ENCODE measurements at regions not wholly inside any gene's neighbourhood (a gene's known extent, or its start where the extent isn't known, plus 50 kb on each side); places are given as distances from the start of the nearest gene placed in this dataset.

DNA sequence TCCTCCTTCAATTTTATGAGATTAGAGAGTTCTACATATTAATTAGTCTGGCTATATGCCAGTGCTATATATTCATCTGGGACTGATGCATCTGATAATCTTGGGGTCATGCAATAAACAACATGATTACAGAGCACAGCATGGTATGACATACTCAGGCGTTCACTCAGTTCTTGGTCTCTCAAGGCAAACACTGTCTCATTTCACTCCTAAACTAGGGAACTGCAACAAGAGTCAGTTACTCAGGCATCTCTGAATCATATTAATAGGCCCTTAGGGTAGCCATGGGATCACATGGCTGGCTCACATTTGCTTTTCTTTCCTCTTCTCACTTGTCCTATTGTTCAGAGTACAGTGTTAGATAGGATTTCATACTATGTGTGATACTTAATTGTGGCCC is 91.8 kb upstream of the TMEM260 start:
- in situ Hi-C loops (cut with HindIII; ENCODE audit: low pct_unique_long_range_greater_than_20kb, low sequenced_read_pairs) = no loop called here
- peak; percentile 93 for DNase-seq (ENCODE audit: low read depth, low spot score)

DNA sequence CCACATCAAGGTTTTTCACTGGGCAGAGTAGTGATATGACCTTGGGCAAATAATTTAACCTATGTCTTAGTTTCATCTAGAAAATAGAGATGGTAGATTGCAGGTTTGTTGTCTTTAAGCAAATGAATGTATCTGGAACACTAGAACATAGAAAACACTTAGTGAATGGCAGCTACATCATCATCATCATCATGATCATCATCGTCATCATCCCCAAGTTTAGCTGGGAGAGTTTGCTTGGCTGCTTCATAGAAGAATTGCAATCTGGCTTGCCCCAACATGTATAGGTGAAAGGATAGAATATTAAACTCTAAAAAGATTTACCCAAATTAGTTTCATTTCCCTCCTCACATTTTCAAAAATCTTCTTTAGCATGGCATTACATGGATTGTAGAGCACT is 91.3 kb upstream of the TMEM260 start:
- in situ Hi-C loops (cut with HindIII; ENCODE audit: low pct_unique_long_range_greater_than_20kb, low sequenced_read_pairs) = no loop called here
- DNase-seq (ENCODE audit: low read depth, low spot score) = no peak

DNA sequence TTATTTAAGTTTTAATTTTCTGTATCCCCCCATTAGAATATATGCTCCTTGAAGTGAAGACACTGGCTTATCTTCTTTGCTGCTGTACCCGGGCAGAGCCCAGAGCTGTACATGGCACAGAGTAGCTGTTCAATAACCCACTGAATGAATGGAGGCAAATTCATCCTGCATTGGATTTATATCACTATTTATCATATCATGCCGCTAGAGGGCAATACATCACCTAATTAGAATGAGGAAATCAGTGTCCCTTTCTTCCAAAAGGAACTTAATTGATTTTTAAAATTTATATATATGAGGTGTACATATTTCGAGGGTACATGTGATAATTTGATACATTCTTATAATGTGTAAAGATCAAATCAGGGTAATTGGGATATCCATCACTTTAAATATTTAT is 89.2 kb upstream of the TMEM260 start:
- in situ Hi-C loops (cut with HindIII; ENCODE audit: low pct_unique_long_range_greater_than_20kb, low sequenced_read_pairs) = no loop called here
- DNase-seq (ENCODE audit: low read depth, low spot score) = peak; percentile 64

DNA sequence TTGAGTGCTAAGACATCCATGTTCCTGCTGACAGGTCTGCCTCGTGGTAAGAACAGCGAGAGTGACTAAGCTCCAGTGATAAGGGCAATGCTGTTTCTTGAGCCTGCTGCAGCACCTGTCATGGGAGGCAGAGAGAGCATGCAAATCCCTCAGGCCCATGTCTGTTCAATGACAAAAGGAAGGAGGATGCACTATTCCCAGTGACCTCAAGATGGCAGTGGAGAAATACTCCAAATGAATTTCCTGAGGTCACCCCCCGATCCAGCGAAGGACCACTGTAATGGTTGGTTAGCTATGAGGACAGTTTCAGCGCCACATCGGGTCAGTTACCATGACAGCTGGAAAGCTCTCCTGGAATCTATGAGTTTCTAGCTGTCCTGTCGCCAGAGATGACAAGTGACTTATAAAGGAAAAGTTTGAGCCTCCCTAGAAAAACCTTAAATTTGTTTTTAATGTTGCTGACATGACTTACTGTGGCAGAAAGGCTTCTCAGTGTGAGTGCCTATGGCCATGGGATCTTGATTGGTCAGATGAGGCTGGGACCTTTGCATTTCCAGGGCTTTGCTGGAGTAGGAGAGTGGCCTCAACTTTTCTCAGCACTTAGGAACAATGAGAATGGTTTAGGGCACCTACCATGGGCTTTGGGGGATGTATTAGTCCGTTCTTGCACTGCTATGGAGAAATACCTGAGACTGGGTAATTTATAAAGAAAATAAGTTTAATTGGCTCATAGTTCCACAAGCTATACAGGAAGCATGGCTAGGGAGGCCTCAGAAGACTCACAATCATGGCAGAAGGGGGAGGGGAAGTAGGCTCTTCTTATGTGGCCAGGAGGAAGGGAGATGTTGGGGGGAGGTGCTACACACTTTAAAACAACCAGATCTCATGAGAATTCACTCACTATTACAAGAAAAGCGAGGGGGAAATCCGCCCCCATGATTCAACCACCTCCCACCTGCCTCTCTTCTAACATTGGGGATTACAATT is 88.0 kb upstream of the TMEM260 start:
- DNase-seq (ENCODE audit: low read depth, low spot score) = peak; percentile 78
- in situ Hi-C loops (cut with HindIII; ENCODE audit: low pct_unique_long_range_greater_than_20kb, low sequenced_read_pairs) = no loop called here

DNA sequence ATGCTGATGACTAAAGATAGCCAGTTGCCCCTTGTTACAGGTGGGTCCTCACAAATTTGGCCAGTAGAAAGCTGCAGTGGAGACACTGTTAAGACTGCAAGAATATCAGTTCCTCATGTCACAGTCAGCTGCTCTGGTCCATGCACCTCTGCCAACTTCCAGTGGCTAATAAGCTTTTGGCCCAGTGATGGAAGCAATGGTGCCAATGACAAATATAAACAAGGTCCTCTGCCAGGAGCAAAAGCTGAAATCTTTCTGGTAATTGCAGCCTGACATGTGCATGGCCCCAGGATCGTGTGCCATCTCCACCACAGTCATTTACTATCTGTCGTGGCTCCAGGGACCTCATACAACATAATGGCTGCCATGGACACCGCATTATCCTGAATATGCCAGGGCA is 85.4 kb upstream of the TMEM260 start:
- in situ Hi-C loops (cut with HindIII; ENCODE audit: low pct_unique_long_range_greater_than_20kb, low sequenced_read_pairs) = no loop called here
- no peak for DNase-seq (ENCODE audit: low read depth, low spot score)

DNA sequence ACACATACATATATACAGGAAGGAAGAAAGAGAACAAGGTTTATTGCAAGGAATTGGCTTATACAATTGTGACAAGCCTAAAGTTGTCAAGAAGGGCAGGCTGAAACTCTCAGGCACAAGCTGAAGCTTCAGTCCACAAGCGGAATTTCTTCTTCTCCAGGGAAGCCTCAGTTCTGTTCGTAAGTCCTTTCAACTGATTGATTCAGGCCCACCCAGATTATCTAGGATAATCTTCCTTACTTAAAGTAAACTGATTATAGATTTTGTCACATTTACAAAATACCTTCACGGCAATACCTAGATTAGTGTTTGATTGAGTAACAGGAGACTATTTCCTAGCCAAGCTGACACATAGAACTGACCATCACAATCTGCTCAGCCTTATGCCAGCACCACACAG is 81.5 kb upstream of the TMEM260 start:
- in situ Hi-C loops (cut with HindIII; ENCODE audit: low pct_unique_long_range_greater_than_20kb, low sequenced_read_pairs) = no loop called here
- no peak for DNase-seq (ENCODE audit: low read depth, low spot score)

DNA sequence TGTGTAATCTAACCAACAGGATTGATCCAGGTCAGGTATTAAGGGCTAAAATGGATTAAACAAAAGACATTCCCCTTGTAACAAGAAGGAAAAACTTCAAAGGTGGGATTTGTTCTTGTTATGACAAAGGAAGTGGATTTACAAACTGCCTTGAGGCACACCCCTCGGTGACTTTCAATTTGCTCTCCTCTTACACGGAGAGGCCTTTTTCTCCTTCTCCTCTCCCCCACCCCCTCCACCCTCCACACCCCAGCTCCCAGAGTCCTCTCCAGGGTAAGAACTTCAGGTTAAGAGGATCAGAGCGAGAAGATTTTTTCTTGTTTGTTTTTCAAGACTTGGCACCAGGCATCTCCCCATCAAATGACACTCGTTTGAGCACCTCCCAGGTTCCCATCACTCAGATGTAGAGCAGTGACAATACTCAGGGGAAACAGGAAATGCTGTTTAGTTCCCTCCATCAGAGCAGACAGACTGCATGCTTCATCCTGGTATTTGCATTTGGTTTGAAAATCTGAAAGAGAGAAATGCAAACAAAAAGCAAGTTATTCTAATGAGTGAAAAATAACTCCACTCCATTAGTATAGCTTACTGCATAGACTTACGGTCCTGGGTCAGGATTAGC is 77.6 kb upstream of the TMEM260 start:
- DNase-seq (ENCODE audit: low read depth, low spot score) = no peak
- in situ Hi-C loops (cut with HindIII; ENCODE audit: low pct_unique_long_range_greater_than_20kb, low sequenced_read_pairs) = no loop called here

DNA sequence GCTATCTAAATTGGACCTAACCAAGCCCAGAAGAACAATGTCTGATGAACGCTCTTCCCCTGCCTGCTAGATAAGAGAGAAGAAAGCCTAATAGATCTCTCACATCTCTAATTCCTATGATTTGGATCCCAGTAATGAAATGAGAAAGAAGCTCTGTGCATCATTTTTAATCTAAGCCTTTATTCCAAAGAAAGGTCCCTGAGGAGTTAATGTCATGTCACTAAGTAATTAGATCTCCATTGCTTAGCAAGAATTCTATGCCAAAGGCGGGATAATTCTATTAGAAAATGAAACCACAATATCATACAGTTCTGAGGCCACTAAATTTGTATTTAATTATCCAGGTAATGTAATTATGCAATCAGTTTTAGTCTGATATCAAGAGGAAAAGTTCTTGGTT is 74.2 kb upstream of the TMEM260 start:
- in situ Hi-C loops (cut with HindIII; ENCODE audit: low pct_unique_long_range_greater_than_20kb, low sequenced_read_pairs) = no loop called here
- DNase-seq (ENCODE audit: low read depth, low spot score) = no peak

DNA sequence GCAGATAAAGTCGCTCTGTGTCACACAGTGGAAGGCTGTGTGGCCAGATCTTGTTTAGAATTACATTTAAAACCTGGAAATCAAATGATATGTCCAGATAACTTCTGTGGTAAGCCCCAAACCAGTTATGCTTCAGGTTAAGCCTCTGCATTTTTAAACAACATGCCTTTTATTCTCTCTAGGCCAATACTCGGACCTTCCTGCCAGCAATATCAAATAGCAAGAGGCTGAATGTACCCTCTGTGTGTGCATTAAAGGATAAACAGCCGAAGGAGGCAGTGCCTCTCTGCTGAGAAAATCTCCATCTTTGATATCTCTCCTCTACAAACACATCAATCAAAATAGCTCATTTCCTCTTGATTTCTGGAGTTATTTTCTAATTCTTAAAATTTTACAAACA is 67.1 kb upstream of the TMEM260 start:
- DNase-seq (ENCODE audit: low read depth, low spot score) = peak; percentile 36
- in situ Hi-C loops (cut with HindIII; ENCODE audit: low pct_unique_long_range_greater_than_20kb, low sequenced_read_pairs) = no loop called here

DNA sequence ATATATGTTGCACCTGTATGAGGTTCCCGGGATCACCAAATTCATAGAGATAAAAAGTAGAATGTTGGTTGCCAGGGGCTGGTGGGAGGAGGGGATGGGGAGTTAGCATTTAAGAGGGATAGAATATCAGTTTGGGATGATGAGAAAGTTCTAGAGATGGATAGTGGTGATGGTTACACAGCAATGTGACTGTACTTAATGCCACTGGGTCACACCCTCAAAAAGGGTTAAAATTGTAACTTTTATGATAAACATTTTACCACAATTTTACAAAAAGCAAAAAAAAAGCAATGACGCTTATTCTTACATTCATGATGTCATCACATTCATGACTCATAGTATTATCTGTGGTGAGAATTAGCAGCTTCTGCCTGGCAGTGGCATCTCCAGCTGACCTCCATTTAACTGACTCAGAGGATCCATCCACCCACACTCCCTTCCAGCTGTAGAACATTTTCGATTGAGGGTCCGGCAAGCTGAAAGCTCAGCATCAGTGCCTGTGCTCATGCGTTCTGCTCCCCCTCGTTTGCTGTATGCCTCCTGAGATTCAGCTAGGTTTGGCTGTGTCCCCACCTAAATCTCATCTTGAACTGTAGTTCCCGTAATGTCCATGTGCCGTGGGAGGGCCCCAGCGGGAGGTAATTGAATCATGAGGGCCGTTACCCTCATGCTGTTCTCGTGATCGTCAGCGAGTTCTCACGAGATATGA is 64.8 kb upstream of the TMEM260 start:
- in situ Hi-C loops (cut with HindIII; ENCODE audit: low pct_unique_long_range_greater_than_20kb, low sequenced_read_pairs) = no loop called here
- peak; percentile 46 for DNase-seq (ENCODE audit: low read depth, low spot score)

DNA sequence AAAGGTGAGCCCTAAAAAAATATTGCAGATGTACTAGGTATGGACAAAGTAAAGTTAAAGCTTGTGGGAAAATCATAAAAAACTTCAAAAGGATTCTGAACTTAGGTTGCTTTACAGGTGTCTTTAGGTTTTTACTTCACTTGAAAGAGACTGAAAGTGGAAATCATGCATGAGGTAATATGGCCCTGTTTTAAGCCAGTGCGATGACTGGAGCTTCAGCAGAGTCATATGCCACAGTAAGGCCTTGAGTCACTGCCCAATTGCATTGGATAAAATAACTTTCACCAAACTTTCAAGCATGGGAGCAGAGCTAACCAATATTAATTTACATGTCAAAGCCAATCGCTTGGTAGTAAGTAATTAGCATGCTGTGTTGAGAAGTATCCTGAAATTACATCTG is 63.9 kb upstream of the TMEM260 start:
- in situ Hi-C loops (cut with HindIII; ENCODE audit: low pct_unique_long_range_greater_than_20kb, low sequenced_read_pairs) = no loop called here
- DNase-seq (ENCODE audit: low read depth, low spot score) = no peak

DNA sequence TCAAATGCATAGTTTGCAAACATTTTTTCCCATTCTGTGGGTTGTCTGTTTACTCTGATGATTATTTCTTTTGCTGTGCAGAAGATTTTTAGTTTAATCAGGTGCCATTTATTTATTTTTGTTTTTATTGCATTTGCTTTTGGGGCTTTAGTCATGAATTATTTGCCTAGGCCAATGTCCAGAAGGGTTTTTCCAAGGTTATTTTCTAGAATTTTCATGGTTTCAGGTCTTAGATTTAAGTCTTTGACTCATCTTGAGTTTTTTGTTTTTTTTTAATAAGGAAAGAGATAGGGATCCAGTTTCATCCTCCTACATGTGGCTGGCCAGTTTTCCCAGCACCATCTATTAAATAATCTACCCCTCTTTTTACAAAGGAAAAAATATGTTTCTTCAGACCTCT is 57.2 kb upstream of the TMEM260 start:
- in situ Hi-C loops (cut with HindIII; ENCODE audit: low pct_unique_long_range_greater_than_20kb, low sequenced_read_pairs) = no loop called here
- DNase-seq (ENCODE audit: low read depth, low spot score) = no peak

DNA sequence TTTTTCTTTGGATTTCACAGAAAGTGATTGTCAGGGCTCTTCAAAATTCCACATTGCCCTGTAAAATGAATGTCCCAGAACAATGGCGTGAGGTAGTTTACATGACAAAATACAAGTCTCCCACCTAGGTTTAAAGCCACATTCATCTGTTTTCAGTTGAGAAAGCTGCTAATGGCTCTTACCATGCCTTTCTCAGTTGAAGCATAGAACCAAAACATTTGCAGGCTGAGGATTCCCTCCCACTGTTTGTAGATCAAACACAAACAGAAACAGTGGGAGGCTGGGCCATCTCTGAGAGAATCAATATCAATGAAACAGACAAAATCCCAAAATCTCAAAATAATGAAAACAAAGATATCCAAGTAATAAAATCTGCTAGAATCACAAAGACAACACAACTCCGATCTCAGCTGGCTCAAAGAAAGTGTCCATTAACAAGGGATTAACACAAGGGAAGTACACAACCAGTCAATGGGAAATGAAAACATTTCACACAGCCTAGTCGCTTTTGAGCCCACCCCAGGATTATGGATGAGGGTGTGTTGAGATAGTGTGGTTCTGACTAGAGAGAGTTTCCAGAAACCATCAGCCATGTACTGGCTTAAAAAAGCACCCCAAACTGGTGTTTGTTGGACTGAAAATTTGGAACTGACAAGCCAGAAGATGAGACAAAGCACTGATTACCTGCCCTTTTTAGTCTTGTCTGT is 54.5 kb upstream of the TMEM260 start:
- in situ Hi-C loops (cut with HindIII; ENCODE audit: low pct_unique_long_range_greater_than_20kb, low sequenced_read_pairs) = no loop called here
- DNase-seq (ENCODE audit: low read depth, low spot score) = no peak

DNA sequence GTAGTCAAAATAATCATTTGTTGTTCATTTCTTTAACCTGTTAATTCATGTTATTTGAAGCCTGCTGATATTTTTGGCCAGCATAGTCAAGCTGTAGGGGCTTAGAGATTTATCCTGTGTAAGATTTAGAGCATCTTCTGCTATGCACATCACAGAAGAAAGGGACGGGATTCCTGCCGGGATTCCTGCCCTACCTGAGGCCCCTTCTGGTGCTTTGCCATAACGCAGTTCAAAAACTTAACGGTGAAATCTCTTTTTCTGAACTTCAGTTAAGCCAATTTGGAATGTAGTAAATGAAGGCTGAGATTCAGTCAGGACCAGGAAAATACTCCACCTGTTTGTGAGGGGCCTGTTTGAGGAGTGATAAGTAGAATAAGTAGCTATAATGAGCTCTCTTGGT is 50.7 kb upstream of the TMEM260 start:
- in situ Hi-C loops (cut with HindIII; ENCODE audit: low pct_unique_long_range_greater_than_20kb, low sequenced_read_pairs) = no loop called here
- no peak for DNase-seq (ENCODE audit: low read depth, low spot score)

All from SK-MEL-5 (cell line).